ENCODE measurements at regions not wholly inside any gene's neighbourhood (a gene's known extent, or its start where the extent isn't known, plus 50 kb on each side); places are given as distances from the start of the nearest gene placed in this dataset.

DNA sequence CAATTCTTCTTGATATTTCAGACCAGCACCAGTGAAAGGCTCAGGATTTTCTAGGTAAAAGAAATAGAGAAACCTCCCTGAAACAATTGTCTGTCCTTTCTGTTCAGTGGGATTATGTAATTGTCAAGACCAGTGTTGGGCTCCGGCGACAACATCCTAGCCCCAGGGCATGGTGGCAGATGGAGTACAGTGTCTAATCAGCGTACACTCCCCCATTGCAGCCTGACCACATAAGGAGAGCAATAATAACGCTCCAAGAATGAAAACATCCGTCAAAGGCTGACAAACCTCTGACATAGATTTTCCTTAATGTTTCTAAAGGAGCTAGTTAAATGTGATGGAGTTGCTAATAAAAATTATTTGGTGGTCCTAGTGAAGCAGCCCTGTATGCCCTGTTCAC, 144.6 kb downstream of the EBLN2 start:
- no peak overlapping the region for H3K9ac ChIP-seq (ENCODE audit: low read depth, low read length)
- H3K27me3 ChIP-seq (ENCODE audit: control insufficient read depth, insufficient read depth, low read length): no peaks in the 10 kb centered on the region; the same call in 1 of the 2 replicates
- H3K4me1 ChIP-seq (ENCODE audit: control insufficient read depth, insufficient read depth, low read length): no peaks in the 10 kb centered on the region
- H3K14ac ChIP-seq (replicated peaks; ENCODE audit: low read depth, low read length): no peak overlapping the region
- ChIA-PET POLR2A (ENCODE audit: unreplicated experiment) (no interaction called here), CTCF (interaction anchor here (1.0 kb wide), 1 partner anchor 15 kb away, joined by 3 read pairs; no protein-coding TSS in a partner anchor)
- no peak overlapping the region for H3K27ac ChIP-seq (ENCODE audit: insufficient read depth, low read length)
- no peaks in the 10 kb centered on the region for H4K20me1 ChIP-seq (ENCODE audit: insufficient read depth, low read length)
- TF ChIP-seq MXI1 (IDR thresholded peaks at IDR 0.05; ENCODE audit: borderline replicate concordance, low read depth, low read length) (no peak), CEBPB (IDR thresholded peaks at IDR 0.05; ENCODE audit: low read depth, low read length) (no peak), RFX5 (IDR thresholded peaks at IDR 0.05; ENCODE audit: low read depth, low read length) (no peak), RCOR1 (IDR thresholded peaks at IDR 0.05; ENCODE audit: insufficient replicate concordance, low read length) (no peak), CHD1 (IDR thresholded peaks at IDR 0.05; ENCODE audit: low read depth, low read length) (no peak), MAFK (IDR thresholded peaks at IDR 0.05; ENCODE audit: low read depth, low read length) (no peak), SMC3 (IDR thresholded peaks at IDR 0.05; ENCODE audit: low read depth, low read length) (no peak), POLR2A (IDR thresholded peaks at IDR 0.05; ENCODE audit: low read depth, low read length) (no peak), MAZ (IDR thresholded peaks at IDR 0.05; ENCODE audit: borderline replicate concordance, low read depth, low read length) (no peak), BHLHE40 (IDR thresholded peaks at IDR 0.05; ENCODE audit: low read depth, low read length) (no peak), RAD21 (IDR thresholded peaks at IDR 0.05; ENCODE audit: low read length) (no peak), NFE2L2 (IDR thresholded peaks at IDR 0.05; ENCODE audit: low read depth, low read length) (no peak), FOS (IDR thresholded peaks at IDR 0.05; ENCODE audit: low read depth, low read length) (no peak)
- TF ChIP-seq, protein P1, sequence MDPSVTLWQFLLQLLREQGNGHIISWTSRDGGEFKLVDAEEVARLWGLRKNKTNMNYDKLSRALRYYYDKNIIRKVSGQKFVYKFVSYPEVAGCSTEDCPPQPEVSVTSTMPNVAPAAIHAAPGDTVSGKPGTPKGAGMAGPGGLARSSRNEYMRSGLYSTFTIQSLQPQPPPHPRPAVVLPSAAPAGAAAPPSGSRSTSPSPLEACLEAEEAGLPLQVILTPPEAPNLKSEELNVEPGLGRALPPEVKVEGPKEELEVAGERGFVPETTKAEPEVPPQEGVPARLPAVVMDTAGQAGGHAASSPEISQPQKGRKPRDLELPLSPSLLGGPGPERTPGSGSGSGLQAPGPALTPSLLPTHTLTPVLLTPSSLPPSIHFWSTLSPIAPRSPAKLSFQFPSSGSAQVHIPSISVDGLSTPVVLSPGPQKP (IDR thresholded peaks at IDR 0.05; ENCODE audit: borderline replicate concordance, low read depth, low read length): no peak
- TF ChIP-seq, protein P2, sequence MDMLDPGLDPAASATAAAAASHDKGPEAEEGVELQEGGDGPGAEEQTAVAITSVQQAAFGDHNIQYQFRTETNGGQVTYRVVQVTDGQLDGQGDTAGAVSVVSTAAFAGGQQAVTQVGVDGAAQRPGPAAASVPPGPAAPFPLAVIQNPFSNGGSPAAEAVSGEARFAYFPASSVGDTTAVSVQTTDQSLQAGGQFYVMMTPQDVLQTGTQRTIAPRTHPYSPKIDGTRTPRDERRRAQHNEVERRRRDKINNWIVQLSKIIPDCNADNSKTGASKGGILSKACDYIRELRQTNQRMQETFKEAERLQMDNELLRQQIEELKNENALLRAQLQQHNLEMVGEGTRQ (IDR thresholded peaks at IDR 0.05; ENCODE audit: low read depth, low read length): no peak
- TF ChIP-seq, protein P3, sequence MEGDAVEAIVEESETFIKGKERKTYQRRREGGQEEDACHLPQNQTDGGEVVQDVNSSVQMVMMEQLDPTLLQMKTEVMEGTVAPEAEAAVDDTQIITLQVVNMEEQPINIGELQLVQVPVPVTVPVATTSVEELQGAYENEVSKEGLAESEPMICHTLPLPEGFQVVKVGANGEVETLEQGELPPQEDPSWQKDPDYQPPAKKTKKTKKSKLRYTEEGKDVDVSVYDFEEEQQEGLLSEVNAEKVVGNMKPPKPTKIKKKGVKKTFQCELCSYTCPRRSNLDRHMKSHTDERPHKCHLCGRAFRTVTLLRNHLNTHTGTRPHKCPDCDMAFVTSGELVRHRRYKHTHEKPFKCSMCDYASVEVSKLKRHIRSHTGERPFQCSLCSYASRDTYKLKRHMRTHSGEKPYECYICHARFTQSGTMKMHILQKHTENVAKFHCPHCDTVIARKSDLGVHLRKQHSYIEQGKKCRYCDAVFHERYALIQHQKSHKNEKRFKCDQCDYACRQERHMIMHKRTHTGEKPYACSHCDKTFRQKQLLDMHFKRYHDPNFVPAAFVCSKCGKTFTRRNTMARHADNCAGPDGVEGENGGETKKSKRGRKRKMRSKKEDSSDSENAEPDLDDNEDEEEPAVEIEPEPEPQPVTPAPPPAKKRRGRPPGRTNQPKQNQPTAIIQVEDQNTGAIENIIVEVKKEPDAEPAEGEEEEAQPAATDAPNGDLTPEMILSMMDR (conservative IDR thresholded peaks at IDR 0.05; ENCODE audit: low read depth, low read length): no peak
- no peak overlapping the region for H3K56ac ChIP-seq (ENCODE audit: extremely low read depth, insufficient read depth, low read length)
- H4K5ac ChIP-seq (ENCODE audit: low read depth, low read length): no peak overlapping the region
- H4K8ac ChIP-seq (ENCODE audit: low read depth in 2 of 2, low read length in 2 of 2): no peak overlapping the region
- H3K23ac ChIP-seq (ENCODE audit: low read depth, low read length): no peak overlapping the region
- H3K4me2 ChIP-seq (ENCODE audit: low read depth, low read length): no peak overlapping the region
- H3K9me1 ChIP-seq (ENCODE audit: insufficient read depth, low read length): no peaks in the 10 kb centered on the region
- H3K79me1 ChIP-seq (ENCODE audit: low read depth in 1 of 2, low read length in 2 of 2): no peaks in the 10 kb centered on the region
- no peak overlapping the region for H3K4me3 ChIP-seq (ENCODE audit: insufficient read depth, low read depth, low read length)
- intact Hi-C loops (cut with micrococcal nuclease) (no loop called here), dilution Hi-C loops (cut with HindIII; ENCODE audit: low sequenced_read_pairs, unreplicated experiment) (no loop called here), in situ Hi-C loops (cut with MboI; ENCODE audit: low sequenced_read_pairs) (no loop called here)
- BruUV-seq (replicated peaks): no TSS peak
- no CpG with 5 or more reads among the region's 5 CpGs for WGBS, 2 experiments (ENCODE audit: extremely low coverage in 2 of 2, insufficient read length in 1 of 2)
- H2AK9ac ChIP-seq (replicated peaks; ENCODE audit: low read depth, low read length, poor library complexity): no peak overlapping the region
- H2BK120ac ChIP-seq (ENCODE audit: low read depth, low read length): no peak overlapping the region
- no peak overlapping the region for H2AFZ ChIP-seq (replicated peaks; ENCODE audit: low read length, poor library complexity)
- no peak overlapping the region for H2BK5ac ChIP-seq (ENCODE audit: low read depth, low read length, poor library complexity, severe bottlenecking)
- H2BK20ac ChIP-seq (ENCODE audit: low read depth, low read length): no peak overlapping the region
- H3K9me3 ChIP-seq (ENCODE audit: control insufficient read depth, insufficient read depth, low read length): no peaks in the 10 kb centered on the region
- ATAC-seq (ENCODE audit: low read depth): no peak
- H2AK5ac ChIP-seq (ENCODE audit: low read depth, low read length): no peak overlapping the region
- no peak overlapping the region for H4K91ac ChIP-seq (ENCODE audit: insufficient read depth, low read depth, low read length)
- no peaks in the 10 kb centered on the region for H3K36me3 ChIP-seq (ENCODE audit: control insufficient read depth, insufficient read depth, low read length)
- no peak overlapping the region for H2BK15ac ChIP-seq (ENCODE audit: low read depth, low read length)
- no peak for DNase-seq
- no peak overlapping the region for H3K4ac ChIP-seq (ENCODE audit: low read depth, low read length)
- no peak overlapping the region for H3K18ac ChIP-seq (ENCODE audit: low read depth, low read length)
